HG02759 (cell line): ENCODE measurements at regions not wholly inside any gene's neighbourhood (a gene's known extent, or its start where the extent isn't known, plus 50 kb on each side); places are given as distances from the start of the nearest gene placed in this dataset.
"Not testable (repeated sequence)": the region's sequence is repeated elsewhere in the genome, so short reads cannot be mapped to it uniquely, and the experiment has no call there.

Experiments used
- ATAC-seq: cut with Tn5 transposase; IDR thresholded peaks from one replicate; pipeline ENCODE4 v1.9.1; 2021; ENCODE audit warnings: mild to moderate bottlenecking, moderate library complexity; ENCODE audit not compliant: unreplicated experiment

GRCh38 chr1:182235952-182236650 is 155.5 kb downstream of the GLUL start:
- ATAC-seq = no peak

DNA sequence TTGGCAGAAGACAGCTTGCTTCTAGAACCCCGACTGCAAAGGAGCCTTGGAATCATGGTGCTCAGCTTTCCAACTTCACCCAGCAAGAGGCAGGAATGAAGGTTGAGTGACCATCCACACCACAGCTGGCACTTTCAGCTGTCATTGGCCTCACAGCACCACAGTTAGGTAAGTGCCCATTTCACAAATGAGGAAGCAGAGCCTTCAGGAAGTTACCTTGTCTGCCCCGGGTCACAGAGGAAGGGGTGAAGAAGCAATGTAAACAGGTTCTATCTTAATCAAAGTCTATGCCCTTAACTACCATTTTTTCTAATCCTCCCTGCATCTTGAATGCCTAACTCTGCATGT is 156.0 kb downstream of the GLUL start:
- ATAC-seq = no peak

DNA sequence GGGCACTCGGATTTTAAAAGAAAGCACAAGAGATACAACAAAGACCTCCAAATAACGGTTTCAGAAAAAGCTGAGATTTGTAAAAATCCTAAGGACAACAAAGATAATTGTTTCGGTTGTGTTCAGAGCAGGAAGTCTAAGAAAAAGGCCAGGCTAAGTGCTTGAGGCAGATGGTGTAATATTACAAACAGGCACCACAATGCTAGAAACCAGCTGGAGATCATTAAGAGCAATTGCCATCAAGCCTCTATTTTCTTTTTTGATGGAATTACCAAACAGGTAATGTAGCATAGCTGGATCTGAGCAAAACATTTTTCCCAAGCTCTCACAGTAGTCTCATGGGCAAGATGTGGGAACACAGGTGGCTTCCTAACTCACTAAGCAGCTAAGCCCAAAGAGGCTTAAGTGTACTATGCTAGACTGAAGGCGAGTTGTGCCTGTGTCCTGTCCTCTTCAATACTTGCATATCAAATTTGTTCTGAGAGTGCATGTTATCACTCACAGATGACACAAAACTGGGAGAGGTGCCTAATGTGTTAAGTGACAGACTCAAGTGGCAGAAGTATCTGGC is 161.6 kb downstream of the GLUL start:
- no peak for ATAC-seq

DNA sequence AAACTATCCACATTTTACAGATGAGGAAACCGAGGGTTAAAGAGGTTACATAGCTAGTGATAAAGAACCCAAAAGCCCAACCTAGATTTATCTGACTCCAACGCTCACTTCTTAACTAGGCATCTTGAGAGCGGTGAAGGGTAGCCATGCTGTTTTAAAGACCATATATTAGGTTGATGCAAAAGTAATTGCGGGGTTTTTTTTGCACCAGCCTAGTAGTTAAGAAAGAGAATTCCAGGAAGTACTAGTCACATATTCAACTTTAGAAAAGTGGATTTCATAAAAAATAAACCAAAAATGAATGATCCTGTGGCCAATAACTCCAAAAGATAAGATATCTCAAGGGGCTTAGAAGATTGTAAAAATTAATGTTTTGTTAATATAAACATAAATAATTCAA is 162.1 kb downstream of the GLUL start:
- no peak for ATAC-seq

- ATAC-seq = no peak
Observed at GRCh38 chr1:182227864-182228547, 163.6 kb downstream of the GLUL start.

- ATAC-seq = no peak
Observed at GRCh38 chr1:182226618-182227017, 165.0 kb downstream of the GLUL start.

DNA sequence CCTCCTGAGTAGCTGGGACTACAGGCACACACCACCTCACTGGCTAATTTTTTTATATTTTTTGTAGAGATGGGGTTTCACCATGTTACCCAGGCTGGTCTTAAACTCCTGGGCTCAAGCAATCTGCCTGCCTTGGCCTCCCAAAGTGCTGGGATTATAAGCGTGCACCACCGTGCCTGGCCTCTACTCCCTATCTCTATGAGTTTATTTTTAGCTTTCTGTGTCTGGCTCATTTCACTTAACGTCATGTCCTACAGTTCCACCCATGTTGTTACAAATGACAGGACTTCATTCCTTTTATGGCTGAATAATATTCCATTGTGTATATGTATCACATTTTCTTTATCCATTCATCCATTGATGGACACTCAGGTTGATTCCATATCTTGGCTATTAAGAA is 164.2 kb upstream of the ZNF648 start:
- not testable (repeated sequence) for ATAC-seq

DNA sequence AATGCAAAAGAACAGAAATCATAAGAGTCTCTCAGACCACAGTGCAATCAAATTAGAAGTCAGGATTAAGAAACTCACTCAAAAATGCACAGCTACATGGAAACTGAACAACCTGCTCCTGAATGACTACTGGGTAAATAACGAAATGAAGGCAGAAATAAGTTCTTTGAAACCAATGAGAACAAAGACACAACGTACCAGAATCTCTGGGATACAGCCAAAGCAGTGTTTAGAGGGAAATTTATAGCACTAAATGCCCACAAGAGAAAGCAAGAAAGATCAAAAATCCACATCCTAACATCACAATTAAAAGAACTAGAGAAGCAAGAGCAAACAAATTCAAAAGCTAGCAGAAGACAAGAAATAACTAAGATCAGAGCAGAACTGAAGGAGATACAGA is 160.5 kb upstream of the ZNF648 start:
- ATAC-seq = not testable (repeated sequence)

- ATAC-seq = not testable (repeated sequence)
Observed at GRCh38 chr1:182221367-182221766, 159.9 kb upstream of the ZNF648 start.

DNA sequence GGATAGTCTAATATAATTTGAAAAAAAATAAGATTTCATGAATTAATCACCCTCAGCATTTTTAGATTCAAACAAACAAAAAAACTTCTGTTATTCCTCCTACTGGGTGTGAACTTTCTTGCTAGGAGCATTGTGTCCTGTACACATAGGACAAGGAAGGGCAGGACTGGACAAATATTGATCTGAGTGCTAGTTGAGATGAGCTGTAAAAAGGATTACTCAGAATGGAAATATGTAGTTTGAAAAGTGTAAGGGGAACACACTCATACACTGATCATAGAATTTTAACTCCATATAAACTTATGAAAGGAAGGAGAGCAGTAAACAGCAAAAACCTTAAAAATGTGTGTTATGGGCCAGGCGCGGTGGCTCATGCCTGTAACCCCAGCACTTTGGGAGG is 156.5 kb upstream of the ZNF648 start:
- ATAC-seq = no peak

DNA sequence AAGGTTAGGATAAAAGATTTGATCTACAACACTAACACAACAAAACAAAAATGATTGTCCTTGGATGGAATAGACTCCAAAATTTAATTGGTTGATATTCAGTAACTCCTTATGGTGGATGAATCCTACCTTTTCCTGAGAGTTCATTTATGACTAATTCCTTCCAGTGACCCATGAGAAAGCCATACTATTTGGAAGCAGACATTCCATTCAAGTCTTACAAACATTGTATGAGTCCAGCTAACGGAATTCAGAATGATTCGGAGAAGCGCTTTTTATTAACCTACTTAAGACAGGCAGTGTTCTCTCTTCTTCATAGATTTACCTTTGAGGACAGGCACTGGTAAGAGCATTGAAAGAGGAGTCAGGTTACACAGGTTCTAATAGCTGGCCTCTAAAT is 155.6 kb upstream of the ZNF648 start:
- ATAC-seq = no peak

- ATAC-seq = no peak
Observed at GRCh38 chr1:182215764-182216163, 154.3 kb upstream of the ZNF648 start.

- no peak for ATAC-seq
Observed at GRCh38 chr1:182213163-182213562, 151.7 kb upstream of the ZNF648 start.

DNA sequence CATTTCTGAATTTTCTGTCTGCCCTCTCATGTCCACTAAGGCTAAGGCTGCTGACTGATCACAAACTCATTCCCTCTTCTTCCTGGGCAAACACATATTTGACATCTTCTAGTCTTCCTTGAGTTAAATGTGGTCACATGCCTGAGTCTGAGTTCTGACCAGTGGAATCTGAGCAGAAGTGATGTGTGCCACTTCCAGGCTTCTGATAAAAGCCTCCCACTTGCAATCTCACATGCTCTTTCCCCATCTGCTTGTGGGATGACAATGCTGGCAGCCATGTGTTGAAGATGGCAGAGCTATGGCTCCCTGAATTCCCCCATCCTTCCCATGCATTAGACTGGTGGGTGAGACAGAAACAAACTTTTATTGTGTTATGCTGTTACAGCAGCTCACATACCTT is 149.9 kb upstream of the ZNF648 start:
- no peak for ATAC-seq

GRCh38 chr1:182210417-182210816 is 148.9 kb upstream of the ZNF648 start:
- ATAC-seq = no peak

DNA sequence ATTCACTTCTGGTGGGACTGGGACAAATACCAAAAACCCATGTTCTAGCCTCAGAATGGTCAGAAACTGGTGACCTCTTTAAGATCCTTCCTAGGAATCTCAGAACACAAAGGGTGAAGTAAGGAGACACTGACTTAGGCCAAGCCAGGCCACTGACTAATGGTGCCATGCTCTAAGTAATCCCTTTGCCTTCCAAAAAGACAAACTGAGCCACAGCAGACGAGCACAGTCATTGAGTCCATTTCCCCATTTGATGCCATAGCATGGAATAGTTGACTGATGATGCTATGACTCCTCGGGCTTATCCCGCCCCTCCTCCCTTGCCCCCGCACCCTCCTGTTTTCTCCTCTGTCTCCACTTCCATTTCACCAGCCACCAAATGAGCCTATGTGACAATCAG is 145.8 kb upstream of the ZNF648 start:
- ATAC-seq = no peak

DNA sequence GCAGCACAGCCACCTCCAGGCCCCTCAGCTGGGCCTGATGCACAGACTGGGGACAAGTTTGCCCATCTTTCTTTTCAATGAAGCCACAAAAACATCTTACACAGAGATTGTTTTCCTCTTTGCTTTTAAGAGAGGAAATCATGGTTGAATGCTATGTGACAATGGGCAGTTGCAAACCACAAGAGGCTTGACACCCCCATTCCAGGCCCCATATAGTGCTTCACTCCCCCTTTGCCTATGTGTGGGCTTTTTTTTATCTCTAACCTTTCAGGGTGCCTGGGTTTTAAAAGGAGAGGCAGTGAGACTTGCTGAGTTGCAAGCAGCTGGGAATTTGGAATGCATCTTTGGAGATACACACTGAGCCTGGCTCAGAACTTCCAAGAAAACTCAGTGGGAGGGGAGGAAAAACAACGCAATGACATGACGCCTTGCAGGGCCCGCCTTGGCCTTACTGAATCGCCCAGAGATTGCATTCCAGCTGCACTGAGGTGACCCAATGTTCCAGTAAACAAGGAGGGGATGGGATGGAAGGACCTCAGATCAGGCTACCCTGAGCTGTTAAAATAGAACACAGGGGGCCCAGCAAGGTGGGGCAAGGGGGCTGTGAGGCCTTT is 145.2 kb upstream of the ZNF648 start:
- no peak for ATAC-seq

DNA sequence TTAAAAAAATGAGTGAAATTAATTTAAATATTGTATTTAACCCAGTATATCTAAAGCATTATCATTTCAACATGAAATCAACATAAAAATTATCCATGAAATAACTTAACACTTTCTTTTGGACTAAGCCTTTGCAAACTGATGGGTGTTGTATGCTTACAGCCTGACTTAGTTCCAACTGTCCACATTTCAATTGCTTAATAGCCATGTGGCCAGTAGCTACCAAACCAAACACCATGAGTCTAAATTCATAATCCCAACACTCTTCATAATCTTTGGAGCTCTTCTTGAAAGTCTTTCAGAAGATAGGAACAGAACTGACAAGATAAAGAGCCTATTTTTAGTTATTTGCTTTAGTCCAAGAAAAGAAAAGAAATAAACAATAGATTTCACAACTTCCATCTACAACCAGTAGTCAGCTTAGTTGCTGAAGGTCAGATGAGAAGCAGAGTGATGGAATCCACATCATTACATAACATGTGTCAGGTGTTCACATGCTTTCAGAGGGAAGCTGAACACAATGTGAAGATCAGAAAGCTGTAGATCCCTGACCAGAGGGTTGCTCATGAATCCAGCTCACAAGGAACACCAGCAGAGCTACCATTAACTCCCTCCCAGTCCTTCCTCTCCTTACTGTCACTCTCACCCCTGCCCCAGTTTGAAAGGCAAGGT is 144.0 kb upstream of the ZNF648 start:
- ATAC-seq = no peak

DNA sequence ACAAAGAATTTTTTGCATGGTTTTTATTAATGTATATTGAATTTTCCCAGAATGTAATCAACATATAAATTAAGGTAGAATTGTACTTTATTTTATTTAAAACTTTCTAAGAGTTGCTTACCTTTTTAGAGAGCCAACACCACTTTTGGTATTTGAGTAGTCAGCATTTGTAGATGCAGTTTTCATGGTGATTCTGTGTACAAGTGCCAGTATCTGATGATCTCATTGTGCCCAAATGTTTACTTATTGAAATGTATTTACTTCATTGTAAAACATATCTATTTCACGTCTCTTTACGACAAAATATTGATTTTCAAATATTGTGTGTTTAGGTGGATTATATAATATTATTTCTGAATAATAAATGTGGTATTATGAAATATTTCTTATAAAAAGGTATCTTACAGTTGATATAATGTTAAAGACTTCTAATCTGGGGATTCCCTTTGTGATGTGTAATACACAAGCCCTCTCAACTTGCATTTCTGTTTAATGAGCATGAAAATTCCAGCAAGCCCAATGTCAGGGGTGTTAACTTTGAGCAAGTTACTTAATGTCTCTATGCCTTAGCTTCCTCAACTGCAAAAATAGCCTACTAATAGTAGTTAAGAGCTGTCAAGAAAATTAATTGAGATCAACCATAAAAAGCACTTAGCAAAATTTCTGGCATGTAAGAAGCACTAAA is 141.8 kb upstream of the ZNF648 start:
- no peak for ATAC-seq

- ATAC-seq = not testable (repeated sequence)
Observed at GRCh38 chr1:182201490-182201889, 140.0 kb upstream of the ZNF648 start.
